Lung (tissue), 11 donors: ENCODE measurements at regions not wholly inside any gene's neighbourhood (a gene's known extent, or its start where the extent isn't known, plus 50 kb on each side); places are given as distances from the start of the nearest gene placed in this dataset.

Experiments used
- ATAC-seq: fragments of 200-7000 bp; cut with Tn5 transposase; one replicate; pipeline ENCODE4 v1.9.1; 2020; ENCODE audit warnings: moderate number of reproducible peaks; ENCODE audit not compliant: insufficient read depth, low FRiP score
- DNase-seq, 3 donors: peaks; one replicate each; pipeline ENCODE4 v3.0.0-alpha.2; 2013 to 2017
- H3K27ac ChIP-seq, 2 donors: one replicate each; pipeline ENCODE4 v1.5.1; 2013; ENCODE audit warnings: mild to moderate bottlenecking in 2 of 2, moderate library complexity in 2 of 2, control low read depth in 1 of 2, inconsistent platforms in 1 of 2, low read depth in 1 of 2, low read length in 1 of 2
- H3K27me3 ChIP-seq, 3 donors: one replicate each; pipeline ENCODE4 v1.5.1; 2013; ENCODE audit warnings: low read length in 2 of 3; ENCODE audit not compliant: control insufficient read depth in 3 of 3, insufficient read depth in 3 of 3
- H3K36me3 ChIP-seq, 4 donors: one replicate each; pipeline ENCODE4 v1.5.1; 2013; ENCODE audit warnings: low read length in 4 of 4, mild to moderate bottlenecking in 1 of 4, moderate library complexity in 1 of 4; ENCODE audit not compliant: control insufficient read depth in 4 of 4, insufficient read depth in 4 of 4
- H3K4me1 ChIP-seq, 5 donors: one replicate each; pipeline ENCODE4 v1.5.1; 2013; ENCODE audit warnings: low read length in 5 of 5, mild to moderate bottlenecking in 2 of 5, moderate library complexity in 1 of 5; ENCODE audit not compliant: control insufficient read depth in 5 of 5, insufficient read depth in 5 of 5
- H3K4me3 ChIP-seq: one replicate; pipeline ENCODE4 v1.5.1; 2013; ENCODE audit warnings: mild to moderate bottlenecking, control low read depth, moderate library complexity
- H3K9ac ChIP-seq, 2 donors: one replicate each; pipeline ENCODE4 v1.5.1; 2013; ENCODE audit warnings: low read length in 2 of 2, control low read depth in 1 of 2; ENCODE audit not compliant: insufficient read depth in 1 of 2
- H3K9me3 ChIP-seq, 4 donors: one replicate each; pipeline ENCODE4 v1.5.1; 2013; ENCODE audit warnings: low read length in 3 of 4, mild to moderate bottlenecking in 1 of 4, moderate library complexity in 1 of 4; ENCODE audit not compliant: control insufficient read depth in 4 of 4, insufficient read depth in 3 of 4
- WGBS, 2 donors: extraction: QIAGEN DNeasy Blood & Tissue Kit; methylation state at CpG; one replicate each; pipeline ENCODE4 v1.1.7; 2013; 5-methylcytosine and 5-hydroxymethylcytosine counted together
- TF ChIP-seq, protein P1 (sequence below): IDR thresholded peaks from 2 replicates; pipeline ENCODE4 v1.5.1; 2012; ENCODE audit warnings: mild to moderate bottlenecking; ENCODE audit errors: control extremely low read depth, extremely low read depth
- donor health status: control.
- donor health status: control.
- donor health status: Bipolar disorder and iron deficiency.
- donor health status: healthy.
- donor health status: DM: yes; HTN: yes; CAD: no.

DNA sequence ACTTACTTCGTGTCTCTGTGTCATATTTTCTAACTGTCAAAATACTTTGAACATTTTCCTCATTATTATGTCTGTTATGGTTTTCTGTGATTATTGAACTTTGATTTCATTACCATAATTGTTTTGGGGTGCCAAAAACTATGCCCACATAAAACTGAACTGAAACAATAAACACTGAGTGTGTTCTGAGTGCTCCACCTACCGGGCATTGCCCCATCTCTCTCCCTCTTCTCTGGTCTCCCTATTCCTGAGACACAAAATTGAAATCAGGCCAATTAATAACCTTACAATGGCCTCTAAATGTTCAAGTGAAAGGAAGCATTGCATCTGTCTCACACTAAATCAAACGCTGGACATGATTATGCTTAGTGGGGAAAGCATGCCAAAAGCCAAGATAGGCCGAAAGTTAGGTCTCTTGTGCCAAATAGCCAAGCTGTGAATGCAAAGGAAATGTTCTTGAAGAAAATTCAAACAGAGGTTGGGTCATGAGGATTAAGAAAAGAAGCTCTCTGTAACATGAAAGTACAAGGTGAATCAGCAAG, 972.3 kb downstream of the PCDH7 start:
- DNase-seq (peak; percentile 34 to 88 (median 86)), ATAC-seq (no peak)
- no peaks in the 10 kb centered on the region for H3K9me3 ChIP-seq
- 57 to 73% methylated on average over 4 of the region's 4 CpGs for WGBS, 2 donors
- no peaks in the 10 kb centered on the region for H3K27me3 ChIP-seq
- TF ChIP-seq, protein P1, sequence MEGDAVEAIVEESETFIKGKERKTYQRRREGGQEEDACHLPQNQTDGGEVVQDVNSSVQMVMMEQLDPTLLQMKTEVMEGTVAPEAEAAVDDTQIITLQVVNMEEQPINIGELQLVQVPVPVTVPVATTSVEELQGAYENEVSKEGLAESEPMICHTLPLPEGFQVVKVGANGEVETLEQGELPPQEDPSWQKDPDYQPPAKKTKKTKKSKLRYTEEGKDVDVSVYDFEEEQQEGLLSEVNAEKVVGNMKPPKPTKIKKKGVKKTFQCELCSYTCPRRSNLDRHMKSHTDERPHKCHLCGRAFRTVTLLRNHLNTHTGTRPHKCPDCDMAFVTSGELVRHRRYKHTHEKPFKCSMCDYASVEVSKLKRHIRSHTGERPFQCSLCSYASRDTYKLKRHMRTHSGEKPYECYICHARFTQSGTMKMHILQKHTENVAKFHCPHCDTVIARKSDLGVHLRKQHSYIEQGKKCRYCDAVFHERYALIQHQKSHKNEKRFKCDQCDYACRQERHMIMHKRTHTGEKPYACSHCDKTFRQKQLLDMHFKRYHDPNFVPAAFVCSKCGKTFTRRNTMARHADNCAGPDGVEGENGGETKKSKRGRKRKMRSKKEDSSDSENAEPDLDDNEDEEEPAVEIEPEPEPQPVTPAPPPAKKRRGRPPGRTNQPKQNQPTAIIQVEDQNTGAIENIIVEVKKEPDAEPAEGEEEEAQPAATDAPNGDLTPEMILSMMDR = no peak
- H3K9ac ChIP-seq = no peak overlapping the region
- peaks cover 0 to 12% (median 4%) of the 10 kb centered on the region in 5 donors for H3K4me1 ChIP-seq
- no peak overlapping the region for H3K4me3 ChIP-seq
- no peak overlapping the region for H3K27ac ChIP-seq
- no peaks in the 10 kb centered on the region for H3K36me3 ChIP-seq

DNA sequence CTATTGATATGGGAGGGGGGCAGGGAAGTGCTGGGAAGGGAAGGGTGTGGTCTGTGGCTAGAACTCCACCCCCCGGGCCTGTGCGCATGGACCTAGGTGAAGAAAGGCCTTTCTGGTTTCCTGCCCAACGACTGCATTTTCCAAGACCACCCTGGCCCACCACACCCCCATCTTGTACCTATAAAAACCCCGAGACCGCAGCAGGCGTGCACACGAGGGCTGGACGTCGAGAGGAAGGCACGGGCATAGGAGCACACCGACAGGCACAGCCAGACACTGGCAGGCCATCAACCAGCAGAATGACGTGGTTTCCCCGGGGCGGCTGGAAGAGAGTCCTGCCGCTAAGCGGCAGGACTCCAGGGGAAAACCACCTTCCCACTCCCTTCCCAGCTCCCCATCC, 981.1 kb downstream of the PCDH7 start:
- WGBS, 2 donors = 91 to 94% methylated on average over 16 of the region's 16 CpGs
- Histone ChIP-seq H3K4me3 (no peak overlapping the region), H3K9me3 (peaks cover 0 to 4% (median 0%) of the 10 kb centered on the region in 4 donors), H3K27me3 (no peaks in the 10 kb centered on the region), H3K4me1 (no peaks in the 10 kb centered on the region), H3K9ac (no peak overlapping the region), H3K36me3 (no peaks in the 10 kb centered on the region), H3K27ac (no peak overlapping the region)
- TF ChIP-seq, protein P1 = no peak
- ATAC-seq (no peak), DNase-seq (no peak)

DNA sequence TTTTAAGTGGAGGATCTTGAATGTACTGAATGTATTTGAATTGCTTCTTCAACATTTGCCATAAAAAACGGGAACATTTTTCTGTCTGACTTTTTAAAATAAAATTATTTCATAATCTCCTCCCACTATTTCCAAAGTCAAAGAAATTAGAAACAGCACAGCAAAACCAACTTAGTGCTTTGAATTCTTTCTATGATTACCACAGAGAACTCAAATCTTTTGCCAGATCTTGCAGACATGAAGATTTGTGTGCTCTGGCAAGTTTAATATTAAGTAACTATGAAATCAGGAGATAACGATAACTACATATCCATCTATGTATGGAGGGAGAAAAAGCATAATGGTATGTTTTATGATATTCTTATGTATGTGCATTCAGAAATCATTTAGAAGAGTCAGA, 982.2 kb downstream of the PCDH7 start:
- Histone ChIP-seq H3K4me1 (no peaks in the 10 kb centered on the region), H3K36me3 (no peaks in the 10 kb centered on the region), H3K9ac (no peak overlapping the region), H3K4me3 (no peak overlapping the region), H3K27ac (no peak overlapping the region), H3K27me3 (no peaks in the 10 kb centered on the region), H3K9me3 (peaks cover 0 to 4% (median 0%) of the 10 kb centered on the region in 4 donors)
- 64 to 75% methylated on average over 2 of the region's 2 CpGs for WGBS, 2 donors
- DNase-seq = peak in 2 of 3 donors; percentile 51 to 72
- TF ChIP-seq, protein P1 = no peak
- ATAC-seq = no peak

DNA sequence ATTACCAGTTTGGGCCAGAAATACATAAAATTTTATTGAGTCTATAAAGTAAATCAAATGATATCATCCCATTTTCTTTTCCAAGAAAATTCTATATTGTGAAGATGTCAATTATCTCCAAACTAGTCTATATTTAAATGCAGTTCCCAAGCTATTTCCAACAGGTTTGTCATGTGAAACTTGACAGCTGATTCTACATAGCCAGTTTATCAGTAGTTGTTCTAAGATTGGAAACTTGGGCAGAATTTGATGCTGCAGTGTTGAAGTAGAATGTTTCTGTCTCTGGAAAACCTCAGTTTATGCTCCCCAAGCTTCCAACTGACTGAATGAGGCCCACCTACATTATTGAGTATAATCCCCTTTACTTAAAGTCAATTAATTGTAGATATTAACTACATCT, 994.1 kb downstream of the PCDH7 start:
- Histone ChIP-seq H3K27me3 (no peaks in the 10 kb centered on the region), H3K9ac (no peak overlapping the region), H3K36me3 (no peaks in the 10 kb centered on the region), H3K4me3 (no peak overlapping the region), H3K9me3 (no peaks in the 10 kb centered on the region), H3K4me1 (peaks cover 0 to 4% (median 0%) of the 10 kb centered on the region in 5 donors), H3K27ac (no peak overlapping the region)
- ATAC-seq = no peak
- TF ChIP-seq, protein P1 = no peak
- DNase-seq = no peak
